Caco-2 (cell line): ENCODE measurements at regions not wholly inside any gene's neighbourhood (a gene's known extent, or its start where the extent isn't known, plus 50 kb on each side); places are given as distances from the start of the nearest gene placed in this dataset.

Experiments used
- BruUV-seq: library from RNA; stranded (reverse); fragments of 400-500 nt; replicated peaks from 2 replicates; lab custom pipeline; 2021; lab: Mats Ljungman, UMichigan
- CTCF ChIA-PET: fragments of 300-600 bp; sonication (Branson Sonifier 250); formaldehyde crosslinking; loops from one replicate; lab custom pipeline; 2022; ENCODE audit warnings: antibody characterized with exemption; lab: Charles Lee
- POLR2A ChIA-PET: fragments of 300-600 bp; sonication (Branson Sonifier 250); formaldehyde crosslinking; loops from one replicate; lab custom pipeline; 2022; ENCODE audit warnings: antibody characterized with exemption; lab: Charles Lee
- DNase-seq, 2 experiments: peaks; one replicate each; pipeline versions ENCODE4 v3.0.0 to v3.0.0-alpha.2; 2020 to 2022
- H3K27me3 ChIP-seq: replicated peaks from 2 replicates; pipeline ENCODE4 v1.6.0; 2011; ENCODE audit warnings: low read length; ENCODE audit not compliant: control insufficient read depth, insufficient read depth
- H3K36me3 ChIP-seq: 2 replicates; pipeline ENCODE4 v1.5.1; 2011; ENCODE audit warnings: low read length; ENCODE audit not compliant: control insufficient read depth, insufficient read depth
- H3K4me1 ChIP-seq: fragments of 250-450 bp; sonication (Bioruptor Pico); 2 replicates; pipeline ENCODE4 v1.5.1; 2020; ENCODE audit warnings: mild to moderate bottlenecking
- H3K4me3 ChIP-seq: 2 replicates; pipeline ENCODE4 v1.5.1; 2011; ENCODE audit warnings: low read depth, mild to moderate bottlenecking, control low read depth, low read length
- H3K9me3 ChIP-seq: fragments of 250-450 bp; sonication (Bioruptor Pico); 2 replicates; pipeline ENCODE4 v1.5.1; 2020; ENCODE audit warnings: mild to moderate bottlenecking, moderate library complexity
- H3K27ac Mint-ChIP-seq: one replicate; pipeline ENCODE4 v1.8.0; 2022; ENCODE audit warnings: mixed read lengths; ENCODE audit not compliant: unreplicated experiment
- H3K27me3 Mint-ChIP-seq: one replicate; pipeline ENCODE4 v1.8.0; 2022; ENCODE audit warnings: mixed read lengths; ENCODE audit not compliant: insufficient read depth, unreplicated experiment
- H3K36me3 Mint-ChIP-seq: one replicate; pipeline ENCODE4 v1.8.0; 2022; ENCODE audit warnings: mild to moderate bottlenecking, mixed read lengths; ENCODE audit not compliant: insufficient read depth, unreplicated experiment
- H3K4me1 Mint-ChIP-seq: one replicate; pipeline ENCODE4 v1.8.0; 2022; ENCODE audit warnings: low read depth, mixed read lengths; ENCODE audit not compliant: unreplicated experiment
- H3K4me3 Mint-ChIP-seq: one replicate; pipeline ENCODE4 v1.8.0; 2022; ENCODE audit warnings: mild to moderate bottlenecking, moderate library complexity, mixed read lengths; ENCODE audit not compliant: unreplicated experiment
- H3K9me3 Mint-ChIP-seq: one replicate; pipeline ENCODE4 v1.8.0; 2022; ENCODE audit warnings: mixed read lengths; ENCODE audit not compliant: unreplicated experiment
- intact Hi-C: fragments of 100-400 bp; cut with micrococcal nuclease; formaldehyde crosslinking; loops from one replicate; pipeline ENCODE4 v1.10.0; 2022; ENCODE audit not compliant: unreplicated experiment
- TF ChIP-seq, protein P1 (sequence below), 2 experiments: fragments of 200-600 bp in 1 of 2; IDR thresholded peaks; 1 replicate in 1 of 2; 2 replicates in 1 of 2; pipeline versions ENCODE4 v1.5.1 to v1.8.0; 2011 to 2022; ENCODE audit warnings: antibody characterized with exemption in 1 of 2, control low read depth in 1 of 2, inconsistent platforms in 1 of 2, low read depth in 1 of 2, low read length in 1 of 2, mild to moderate bottlenecking in 1 of 2, moderate library complexity in 1 of 2; ENCODE audit not compliant: insufficient read depth in 1 of 2, severe bottlenecking in 1 of 2, unreplicated experiment in 1 of 2

DNA sequence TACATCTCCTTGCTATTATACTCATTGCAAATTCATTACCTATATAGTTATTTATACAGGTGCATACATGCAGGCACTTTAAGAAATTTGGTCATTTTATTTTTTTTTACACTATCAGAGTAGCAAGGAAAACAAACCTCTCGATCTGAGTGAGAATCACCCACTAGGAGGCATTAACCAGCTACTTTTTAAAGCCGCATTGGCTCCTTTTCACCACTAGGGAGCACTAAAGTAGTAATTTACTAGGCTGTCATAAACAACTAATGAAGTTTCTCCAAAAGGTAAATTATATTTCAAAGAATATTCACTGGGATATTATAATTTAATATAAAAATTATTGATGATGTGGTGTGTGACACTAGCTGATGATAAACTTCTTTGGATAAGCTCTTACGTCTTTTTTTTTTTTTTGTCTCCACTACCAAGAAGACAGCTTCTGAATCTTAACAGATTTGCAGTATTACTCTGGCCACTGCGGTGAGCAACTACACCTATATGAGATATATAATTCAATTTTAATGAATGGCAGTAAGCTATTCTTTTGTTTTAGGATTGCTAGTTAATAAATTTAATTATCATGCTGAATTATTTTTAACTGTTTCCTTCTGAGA lies 101.9 kb downstream of the NOL4 start:
- Histone ChIP-seq H3K27me3 (no peaks in the 10 kb centered on the region), H3K36me3 (no peaks in the 10 kb centered on the region), H3K4me1 (no peaks in the 10 kb centered on the region), H3K4me3 (no peak overlapping the region), H3K9me3 (no peaks in the 10 kb centered on the region)
- ChIA-PET POLR2A (no interaction called here), CTCF (interaction anchor here (0.8 to 1.3 kb wide), 4 partner anchors 9 to 199 kb away, joined by 3 to 5 read pairs (median 4); partner anchors contain the start of gene NOL4)
- Mint-ChIP-seq H3K4me1 (peaks cover 6% of the 10 kb centered on the region), H3K9me3 (no peaks in the 10 kb centered on the region), H3K4me3 (no peak overlapping the region), H3K27ac (no peak overlapping the region), H3K36me3 (no peaks in the 10 kb centered on the region), H3K27me3 (no peaks in the 10 kb centered on the region)
- DNase-seq = peak in 1 of 2 experiments; percentile 22
- BruUV-seq = no TSS peak
- intact Hi-C loops = loop anchor here (1.0 kb wide), 1 partner anchor 199 kb away; no protein-coding TSS in a partner anchor
- TF ChIP-seq, protein P1, sequence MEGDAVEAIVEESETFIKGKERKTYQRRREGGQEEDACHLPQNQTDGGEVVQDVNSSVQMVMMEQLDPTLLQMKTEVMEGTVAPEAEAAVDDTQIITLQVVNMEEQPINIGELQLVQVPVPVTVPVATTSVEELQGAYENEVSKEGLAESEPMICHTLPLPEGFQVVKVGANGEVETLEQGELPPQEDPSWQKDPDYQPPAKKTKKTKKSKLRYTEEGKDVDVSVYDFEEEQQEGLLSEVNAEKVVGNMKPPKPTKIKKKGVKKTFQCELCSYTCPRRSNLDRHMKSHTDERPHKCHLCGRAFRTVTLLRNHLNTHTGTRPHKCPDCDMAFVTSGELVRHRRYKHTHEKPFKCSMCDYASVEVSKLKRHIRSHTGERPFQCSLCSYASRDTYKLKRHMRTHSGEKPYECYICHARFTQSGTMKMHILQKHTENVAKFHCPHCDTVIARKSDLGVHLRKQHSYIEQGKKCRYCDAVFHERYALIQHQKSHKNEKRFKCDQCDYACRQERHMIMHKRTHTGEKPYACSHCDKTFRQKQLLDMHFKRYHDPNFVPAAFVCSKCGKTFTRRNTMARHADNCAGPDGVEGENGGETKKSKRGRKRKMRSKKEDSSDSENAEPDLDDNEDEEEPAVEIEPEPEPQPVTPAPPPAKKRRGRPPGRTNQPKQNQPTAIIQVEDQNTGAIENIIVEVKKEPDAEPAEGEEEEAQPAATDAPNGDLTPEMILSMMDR (IDR thresholded peaks at IDR 0.05; ENCODE audit: insufficient read depth in 1 of 2, low read depth in 1 of 2, low read length in 1 of 2, severe bottlenecking in 1 of 2, unreplicated experiment in 1 of 2) = peak; percentile 63 to 74

DNA sequence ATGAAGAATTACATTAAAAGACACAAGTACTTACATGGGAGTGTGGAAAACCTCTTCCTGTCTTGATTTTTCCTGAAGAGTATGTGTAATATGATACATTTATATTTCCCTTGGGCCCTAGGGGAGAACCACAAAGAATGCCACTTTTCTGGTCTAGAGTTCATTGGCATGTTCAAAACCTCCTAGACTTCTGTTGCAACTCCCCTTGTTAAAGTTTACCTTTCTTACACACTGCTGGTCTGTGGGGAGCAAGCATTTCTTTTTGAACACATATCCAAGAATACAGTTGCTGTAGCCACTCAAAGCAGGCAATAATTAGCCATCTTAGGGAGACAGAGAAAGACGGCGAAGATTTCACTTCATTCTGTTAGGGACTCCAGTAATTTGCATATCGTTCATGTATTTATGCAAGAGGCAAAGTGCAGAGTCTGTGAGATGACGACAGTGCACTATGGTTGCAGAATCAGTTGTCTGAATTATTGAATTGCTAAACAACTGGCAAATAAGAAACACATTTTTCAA lies 103.5 kb downstream of the NOL4 start:
- H3K4me3 ChIP-seq = no peak overlapping the region
- no peaks in the 10 kb centered on the region for H3K27me3 Mint-ChIP-seq
- H3K4me1 ChIP-seq = no peaks in the 10 kb centered on the region
- peaks cover 6% of the 10 kb centered on the region for H3K4me1 Mint-ChIP-seq
- H3K4me3 Mint-ChIP-seq = no peak overlapping the region
- intact Hi-C loops = no loop called here
- ChIA-PET CTCF (no interaction called here), POLR2A (no interaction called here)
- peak in 1 of 2 experiments; percentile 2 for DNase-seq
- H3K27me3 ChIP-seq = no peaks in the 10 kb centered on the region
- H3K36me3 ChIP-seq = no peaks in the 10 kb centered on the region
- no peaks in the 10 kb centered on the region for H3K36me3 Mint-ChIP-seq
- TF ChIP-seq, protein P1 (IDR thresholded peaks at IDR 0.05; ENCODE audit: insufficient read depth in 1 of 2, low read depth in 1 of 2, low read length in 1 of 2, severe bottlenecking in 1 of 2, unreplicated experiment in 1 of 2) = no peak
- no peaks in the 10 kb centered on the region for H3K9me3 ChIP-seq
- H3K27ac Mint-ChIP-seq = no peak overlapping the region
- no TSS peak for BruUV-seq
- no peaks in the 10 kb centered on the region for H3K9me3 Mint-ChIP-seq

DNA sequence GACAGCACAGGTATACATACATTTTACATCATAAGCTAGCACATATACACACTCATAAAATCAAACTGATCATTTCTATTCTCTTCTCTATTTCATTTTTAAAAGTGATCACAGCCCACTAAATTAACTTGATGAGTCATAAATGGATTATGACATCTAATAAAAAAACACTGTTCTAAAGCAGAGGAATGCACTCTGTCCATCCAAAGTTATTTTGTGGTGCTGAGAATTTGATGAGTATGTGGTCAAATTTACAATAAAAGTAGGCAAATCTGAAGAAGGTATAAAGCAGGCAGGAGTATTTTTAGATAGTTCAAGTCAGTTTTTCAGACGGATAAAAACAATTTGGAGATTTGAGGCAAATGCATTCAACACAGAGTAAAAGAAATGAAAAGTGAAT lies 104.4 kb downstream of the NOL4 start:
- no peak overlapping the region for H3K4me3 Mint-ChIP-seq
- H3K27ac Mint-ChIP-seq = no peak overlapping the region
- H3K36me3 Mint-ChIP-seq = no peaks in the 10 kb centered on the region
- intact Hi-C loops = no loop called here
- H3K4me1 Mint-ChIP-seq = peaks cover 6% of the 10 kb centered on the region
- TF ChIP-seq, protein P1 (IDR thresholded peaks at IDR 0.05; ENCODE audit: insufficient read depth in 1 of 2, low read depth in 1 of 2, low read length in 1 of 2, severe bottlenecking in 1 of 2, unreplicated experiment in 1 of 2) = no peak
- Histone ChIP-seq H3K4me3 (no peak overlapping the region), H3K36me3 (no peaks in the 10 kb centered on the region), H3K27me3 (no peaks in the 10 kb centered on the region), H3K4me1 (no peaks in the 10 kb centered on the region), H3K9me3 (no peaks in the 10 kb centered on the region)
- no peaks in the 10 kb centered on the region for H3K27me3 Mint-ChIP-seq
- DNase-seq = no peak
- POLR2A ChIA-PET = no interaction called here
- CTCF ChIA-PET = no interaction called here
- H3K9me3 Mint-ChIP-seq = no peaks in the 10 kb centered on the region
- BruUV-seq = no TSS peak
